ENCODE measurements at regions not wholly inside any gene's neighbourhood (a gene's known extent, or its start where the extent isn't known, plus 50 kb on each side); places are given as distances from the start of the nearest gene placed in this dataset.
A peak's percentile ranks its signal among the peaks of the same experiment; 100 is the strongest.

DNA sequence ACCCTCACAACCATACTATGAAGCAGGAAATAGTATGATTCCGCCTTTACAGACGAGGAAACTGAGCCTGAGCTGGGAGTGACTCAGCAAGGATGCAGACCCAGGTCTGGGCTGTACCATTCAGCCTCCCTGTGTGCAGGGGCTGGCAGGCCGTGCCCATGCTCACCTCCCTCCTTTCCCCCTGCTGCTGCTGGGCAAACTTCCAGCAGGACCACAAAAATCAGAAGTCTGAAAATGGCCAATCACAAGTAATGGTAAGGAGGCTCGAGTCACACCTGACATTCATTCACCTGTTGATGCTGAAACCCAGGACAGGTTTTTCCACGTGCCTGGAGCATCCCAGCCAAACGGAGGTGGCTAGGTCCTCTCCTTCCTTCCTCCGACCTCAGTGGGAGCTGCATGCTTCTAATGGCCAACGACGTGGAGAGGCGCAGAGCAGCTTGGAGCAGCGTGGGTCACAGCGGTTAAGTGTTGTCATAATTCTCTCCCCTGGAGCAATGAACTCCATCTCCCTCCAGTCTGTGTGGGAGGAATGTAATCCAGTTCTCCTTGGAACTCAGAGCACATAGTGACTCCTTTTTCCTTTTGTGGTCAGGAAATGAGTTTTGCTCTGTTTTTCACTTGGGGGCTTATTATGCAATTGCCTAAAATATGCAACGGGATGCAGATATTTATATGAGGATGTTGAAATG is 371.7 kb downstream of the BCOR start:
- DNase-seq = no peak

GRCh38 chrX:39726771-39727170 is 371.0 kb downstream of the BCOR start:
- no peak for DNase-seq

DNA sequence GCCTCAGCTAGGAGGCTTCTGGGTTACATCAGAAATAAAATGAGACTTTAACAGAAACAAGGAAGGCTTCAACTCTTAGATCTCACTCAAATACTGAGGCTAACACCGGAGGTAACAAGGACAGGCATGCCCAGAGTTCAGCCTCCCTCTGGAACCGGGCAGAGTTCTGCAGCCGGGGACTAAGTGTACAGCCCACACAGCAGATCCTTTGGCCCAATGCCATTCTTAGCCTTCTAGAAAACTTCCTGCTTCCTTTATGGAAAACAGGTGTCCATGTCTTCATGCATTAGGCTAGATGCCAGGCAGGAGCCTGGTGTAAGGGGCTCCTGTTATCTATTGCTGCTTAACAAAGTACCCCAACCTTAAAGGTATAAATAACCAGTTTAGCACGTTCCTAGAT is 369.7 kb downstream of the BCOR start:
- no peak for DNase-seq

DNA sequence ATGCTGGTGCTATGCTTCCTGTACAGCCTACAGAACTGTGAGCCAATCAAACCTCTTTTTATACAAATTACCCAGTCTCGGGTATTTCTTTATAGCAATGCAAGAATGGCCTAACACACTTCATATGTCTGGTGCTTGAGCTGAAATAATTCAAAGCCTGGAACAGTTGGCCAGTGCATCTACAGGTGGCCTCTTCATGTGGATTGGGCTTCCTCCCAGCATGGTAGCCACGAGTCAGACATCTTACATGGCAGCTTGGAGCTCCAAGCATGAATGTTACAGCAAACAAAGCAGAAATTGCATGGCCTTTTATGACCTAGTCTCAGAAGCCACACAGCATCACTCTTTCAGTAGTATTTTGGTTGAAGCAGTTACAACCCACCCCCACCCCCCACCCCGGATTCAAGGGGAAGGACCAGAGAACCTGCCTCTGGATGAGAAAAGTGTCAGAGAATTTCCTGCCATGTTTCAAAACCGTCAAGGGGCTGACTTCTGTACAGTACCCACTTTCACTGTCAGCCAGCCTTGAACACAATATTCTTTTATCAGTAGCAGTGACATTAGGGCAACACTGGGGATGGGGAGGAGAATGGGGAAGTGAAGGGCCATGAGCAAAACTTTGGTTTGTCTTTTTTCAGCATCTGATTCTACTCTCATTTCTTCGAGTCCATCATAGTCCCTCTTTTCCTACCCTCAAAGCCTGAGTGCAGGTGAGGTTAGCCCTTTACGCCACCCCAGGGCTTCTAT is 368.7 kb downstream of the BCOR start:
- no peak for DNase-seq

- DNase-seq = peak in 1 of 2 donors; percentile 20
Observed at GRCh38 chrX:39729981-39730661, 367.6 kb downstream of the BCOR start.

DNA sequence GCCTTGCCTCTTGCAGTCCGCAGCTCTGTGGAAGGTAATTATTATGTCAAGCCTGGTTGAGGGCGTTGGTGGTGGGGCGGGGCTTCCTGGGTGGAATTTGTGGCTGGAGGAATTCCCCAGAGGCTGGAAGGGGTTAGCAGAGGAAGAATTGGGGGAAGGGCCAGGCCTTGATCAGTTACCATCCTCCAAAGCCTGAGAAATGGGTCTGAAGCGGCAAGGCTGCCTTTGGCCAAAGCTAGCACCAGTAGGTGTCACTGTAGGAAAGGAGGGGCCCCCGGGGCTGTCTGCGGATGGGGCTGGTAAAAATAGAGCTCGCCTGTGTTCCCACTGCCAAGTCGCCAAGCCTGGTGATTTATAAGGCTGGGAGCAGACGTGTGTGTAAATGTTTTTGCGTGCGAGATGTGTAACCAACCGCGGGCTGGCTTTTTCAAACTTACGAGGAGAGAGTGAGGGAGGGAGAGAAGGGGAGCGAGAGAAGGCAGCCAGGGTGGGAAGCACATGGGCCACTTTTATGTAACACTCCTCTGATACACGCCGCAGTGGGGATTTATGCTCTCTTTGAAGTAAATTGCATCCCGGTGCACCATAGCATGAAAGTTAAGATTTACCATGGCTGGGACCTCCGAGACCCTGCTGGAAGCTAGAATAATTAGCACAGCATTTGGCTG is 367.0 kb downstream of the BCOR start:
- DNase-seq = peak; percentile 54 to 57

DNA sequence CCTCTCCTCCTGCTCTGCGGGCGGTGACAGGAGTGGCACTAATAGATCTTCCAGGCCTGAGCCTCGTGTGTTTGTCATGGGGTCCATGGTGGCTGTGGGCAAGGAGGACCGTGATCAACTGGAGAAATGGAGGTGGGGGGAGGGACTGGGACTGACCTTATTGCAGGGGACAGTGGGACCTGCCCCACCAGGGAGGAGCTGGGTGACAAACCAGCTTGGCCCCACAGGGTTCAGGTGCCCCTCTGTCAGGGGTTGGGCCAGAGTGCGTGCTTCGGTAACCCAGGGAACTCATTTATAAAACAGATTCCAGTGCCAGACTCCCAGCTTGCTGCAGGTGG is 366.5 kb downstream of the BCOR start:
- DNase-seq = no peak

GRCh38 chrX:39731735-39732134 is 366.0 kb downstream of the BCOR start:
- DNase-seq = no peak

DNA sequence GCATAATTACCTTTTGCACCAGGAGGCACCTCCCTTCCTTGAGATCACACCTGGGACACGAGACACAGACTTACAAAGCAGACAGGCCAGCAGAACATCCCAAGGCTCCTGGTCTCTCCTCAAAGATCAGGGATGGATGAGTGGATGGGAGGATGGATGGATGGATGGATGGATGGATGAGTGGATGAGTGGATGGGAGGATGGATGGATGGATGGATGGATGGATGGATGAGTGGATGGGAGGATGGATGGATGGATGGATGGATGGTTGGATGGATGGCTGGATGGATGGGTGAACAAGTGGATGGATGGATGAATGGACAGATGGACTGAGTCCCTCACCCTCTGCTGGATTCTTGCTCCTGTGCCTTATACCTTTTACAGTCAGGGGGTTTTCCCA is 364.0 kb downstream of the BCOR start:
- DNase-seq = no peak

DNA sequence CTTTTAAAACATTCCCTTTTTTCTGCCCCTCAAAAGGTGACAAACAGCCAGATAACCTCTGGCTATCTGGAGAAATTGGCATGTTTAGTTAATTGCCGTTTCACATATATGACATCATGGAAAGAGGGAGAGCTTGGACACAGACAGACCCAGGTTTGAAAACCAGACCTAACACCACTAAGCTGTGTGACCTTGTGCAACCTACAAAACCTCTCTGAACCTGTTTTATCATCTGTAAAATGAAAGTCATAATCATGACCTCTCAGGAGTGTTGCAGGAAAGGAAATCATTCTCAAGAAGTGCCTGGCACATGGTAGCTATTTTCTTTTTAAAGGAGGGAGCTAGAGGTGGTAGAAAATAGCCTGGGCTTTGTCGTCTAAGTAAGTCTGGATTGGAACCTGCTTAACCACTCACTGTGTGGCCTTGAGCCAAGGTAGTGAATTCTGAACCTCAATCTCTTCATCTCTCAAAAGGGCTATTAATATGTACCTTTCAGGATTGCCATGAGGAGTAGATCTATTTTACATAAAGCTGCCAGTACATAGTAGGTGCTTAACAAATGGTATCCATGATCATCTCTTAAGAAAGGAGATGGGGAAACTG is 363.5 kb downstream of the BCOR start:
- DNase-seq = no peak

DNA sequence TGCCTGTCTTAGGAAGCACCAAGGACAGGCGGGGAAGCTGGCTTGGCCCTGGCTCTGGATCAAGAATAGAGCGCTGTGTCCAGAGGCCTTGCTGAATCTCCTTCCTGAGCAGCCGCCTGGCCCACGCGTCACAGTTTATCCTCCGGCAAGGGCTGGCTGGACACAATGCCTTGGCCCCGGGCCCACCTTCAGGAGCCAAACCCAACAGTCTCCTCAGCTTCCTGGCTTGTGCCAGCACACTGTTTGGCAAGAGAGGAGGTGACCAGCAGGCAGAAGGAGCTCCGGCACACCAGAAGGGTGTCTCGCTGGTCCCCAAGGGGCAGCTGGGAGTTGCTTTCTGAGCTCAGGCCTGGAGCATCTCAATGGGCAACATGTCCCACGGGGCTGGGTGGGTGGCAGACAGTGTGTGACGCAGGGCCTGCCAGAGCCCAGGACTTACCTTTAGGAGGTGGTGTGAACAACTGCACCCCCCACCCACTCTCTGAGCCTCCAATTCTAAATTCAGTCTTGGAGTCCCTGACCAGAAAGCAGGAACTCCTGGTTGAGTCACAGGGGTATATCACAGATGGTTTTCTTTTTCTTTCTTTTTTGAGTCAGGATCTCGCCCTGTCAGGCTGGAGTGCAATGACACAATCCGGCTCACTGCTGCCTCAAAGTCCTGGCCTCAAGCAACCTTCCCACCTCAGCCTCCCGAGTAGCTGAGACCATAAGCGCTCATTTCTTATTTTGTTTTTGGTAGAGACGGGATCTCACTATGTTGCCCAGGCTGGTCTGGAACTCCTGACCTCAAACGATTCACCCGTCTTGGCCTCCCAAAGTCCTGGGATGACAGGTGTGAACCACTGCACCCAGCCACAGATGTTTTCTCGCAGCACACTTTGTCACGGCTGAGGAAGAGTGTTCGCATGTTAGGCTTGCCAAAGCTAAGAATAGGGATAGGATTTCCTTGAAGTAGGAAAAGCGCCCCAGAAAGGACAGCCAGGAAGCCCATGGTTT is 361.2 kb downstream of the BCOR start:
- DNase-seq = no peak

GRCh38 chrX:39739585-39739984 is 358.2 kb downstream of the BCOR start:
- DNase-seq = no peak

DNA sequence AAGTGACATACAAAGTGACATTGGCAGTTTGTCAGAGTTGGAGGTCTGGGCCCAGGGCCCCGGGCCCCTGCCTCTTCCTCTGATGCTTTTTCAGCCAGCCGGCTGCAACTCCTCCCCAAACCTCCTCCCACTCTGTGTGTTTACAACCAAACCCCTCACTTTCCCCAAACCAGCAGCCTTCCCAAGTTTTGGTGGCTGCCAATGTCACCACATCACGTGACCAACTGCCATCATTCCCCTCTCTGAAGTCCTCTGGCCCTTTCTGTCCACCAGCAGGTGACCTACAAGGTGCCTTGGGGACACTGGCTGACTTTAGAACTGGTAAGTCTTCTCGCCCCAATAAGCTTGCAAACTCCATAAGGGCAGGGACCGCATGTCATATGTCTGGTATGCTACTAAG is 357.7 kb downstream of the BCOR start:
- DNase-seq = no peak

GRCh38 chrX:39741904-39742303 is 355.9 kb downstream of the BCOR start:
- DNase-seq = no peak

- no peak for DNase-seq
Observed at GRCh38 chrX:39745818-39746217, 351.9 kb downstream of the BCOR start.

GRCh38 chrX:39749135-39749534 is 348.6 kb downstream of the BCOR start:
- no peak for DNase-seq

DNA sequence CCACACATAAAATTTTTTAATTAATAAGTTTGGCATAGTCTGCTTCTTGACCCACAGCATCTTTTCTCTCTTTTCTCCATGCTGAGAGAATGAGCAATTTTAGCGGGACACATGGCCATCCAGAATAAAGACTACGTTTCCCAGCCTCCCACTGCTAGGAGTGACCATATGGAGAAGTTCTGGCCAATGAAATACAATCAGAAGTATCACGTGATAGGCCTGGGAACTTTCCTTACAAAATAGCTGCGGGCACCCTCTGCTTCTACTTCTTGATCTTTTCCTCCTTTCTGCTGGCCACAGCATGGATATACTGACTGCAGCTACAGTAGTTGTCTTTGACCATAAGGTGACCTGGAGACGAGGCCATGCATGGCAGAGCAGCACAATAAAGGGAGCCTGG is 348.0 kb downstream of the BCOR start:
- no peak for DNase-seq

GRCh38 chrX:39750256-39750790 is 347.4 kb downstream of the BCOR start:
- DNase-seq = no peak

GRCh38 chrX:39750848-39751247 is 346.9 kb downstream of the BCOR start:
- no peak for DNase-seq

- DNase-seq = peak; percentile 31 to 41
Observed at GRCh38 chrX:39752815-39753214, 344.9 kb downstream of the BCOR start.

GRCh38 chrX:39753293-39753996 is 344.3 kb downstream of the BCOR start:
- DNase-seq = no peak

All from hippocampal formation (tissue), 2 donors.